Jurkat, Clone E6-1 (cell line): ENCODE measurements at regions not wholly inside any gene's neighbourhood (a gene's known extent, or its start where the extent isn't known, plus 50 kb on each side); places are given as distances from the start of the nearest gene placed in this dataset.
"Not testable (repeated sequence)": the region's sequence is repeated elsewhere in the genome, so short reads cannot be mapped to it uniquely, and the experiment has no call there.

Experiments
- DNase-seq: peaks from one replicate; pipeline ENCODE4 v3.0.0-alpha.2; 2011; ENCODE audit warnings: low read depth, low spot score
- H3K4me3 ChIP-seq: 2 replicates; pipeline ENCODE4 v1.5.1; 2011; ENCODE audit warnings: mild to moderate bottlenecking, low read length, control low read depth, moderate library complexity

DNA sequence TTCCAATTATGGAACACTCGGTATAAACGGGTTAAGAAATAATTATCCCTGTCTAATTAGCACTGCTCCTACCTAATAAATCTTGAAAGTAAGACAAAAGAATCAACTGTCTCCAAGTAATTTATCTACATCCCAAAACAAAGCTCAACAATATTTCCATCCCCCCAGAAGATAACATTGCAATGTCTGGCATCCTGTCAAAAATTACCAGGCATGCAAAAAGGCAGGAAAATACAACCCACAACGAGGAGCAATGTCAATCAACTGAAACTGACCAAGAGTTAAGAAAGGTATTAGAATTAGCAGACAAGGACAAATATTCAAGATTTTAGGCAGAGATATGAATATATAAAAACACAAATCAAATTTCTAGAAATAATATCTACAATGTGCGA lies 84.5 kb upstream of the SVIL start:
- no peak for DNase-seq
- H3K4me3 ChIP-seq, result no peak overlapping the region

DNA sequence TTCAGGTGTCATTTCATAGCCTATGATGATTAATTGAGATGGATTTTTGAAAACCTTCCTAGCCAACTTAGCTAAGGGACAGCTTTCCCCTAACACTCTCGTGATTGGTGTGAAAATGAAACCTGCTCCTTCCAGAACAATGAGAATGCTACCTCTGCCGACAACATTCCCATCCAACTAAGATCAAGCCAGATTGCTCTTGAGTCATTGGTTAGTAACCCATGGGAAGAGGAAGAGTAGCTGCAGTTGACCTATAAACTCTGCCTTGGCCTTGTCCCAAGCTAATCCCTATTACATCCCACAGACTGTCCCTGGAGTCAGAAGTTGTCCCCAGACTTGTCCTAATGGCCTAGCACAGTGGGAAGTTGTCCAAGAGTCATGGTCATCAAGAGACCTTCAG lies 80.5 kb upstream of the SVIL start:
- no peak for DNase-seq
- H3K4me3 ChIP-seq, result no peak overlapping the region

DNA sequence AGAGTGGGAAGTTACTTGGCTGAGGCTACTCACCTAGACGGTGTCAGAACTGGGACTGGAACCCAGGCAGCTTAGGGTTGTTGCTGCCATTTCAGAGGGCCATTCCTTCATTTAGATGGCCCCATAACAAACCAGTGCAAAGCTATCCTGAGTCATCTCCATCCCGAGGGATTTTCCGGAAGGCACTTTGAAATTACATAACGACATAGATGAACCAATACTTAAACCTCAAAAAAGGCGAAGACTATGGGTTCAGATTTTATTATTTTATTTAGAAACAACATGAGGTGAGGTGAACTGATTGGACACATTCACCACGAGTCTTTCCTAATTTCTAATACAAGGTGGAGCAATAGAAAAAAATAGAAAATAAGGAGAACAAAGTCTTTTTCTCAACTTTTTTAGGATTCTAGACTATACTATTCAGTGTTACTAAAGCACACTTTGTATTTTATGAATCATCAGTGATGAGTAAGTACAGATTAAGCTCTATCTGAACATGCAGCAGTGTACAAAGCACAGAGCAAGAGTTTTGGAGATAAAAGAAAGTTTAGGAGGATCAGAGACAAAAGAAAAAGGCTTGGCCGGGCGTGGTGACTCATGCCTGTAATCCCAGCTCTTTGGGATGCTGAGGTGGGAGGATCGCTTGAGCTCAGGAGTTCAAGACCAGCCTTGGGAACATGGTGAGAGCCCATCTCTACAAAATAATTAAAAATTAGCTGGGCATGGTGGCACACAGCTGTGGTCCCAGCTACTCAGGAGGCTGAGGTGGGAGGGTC lies 79.5 kb upstream of the SVIL start:
- no peak for DNase-seq
- no peak overlapping the region for H3K4me3 ChIP-seq

DNA sequence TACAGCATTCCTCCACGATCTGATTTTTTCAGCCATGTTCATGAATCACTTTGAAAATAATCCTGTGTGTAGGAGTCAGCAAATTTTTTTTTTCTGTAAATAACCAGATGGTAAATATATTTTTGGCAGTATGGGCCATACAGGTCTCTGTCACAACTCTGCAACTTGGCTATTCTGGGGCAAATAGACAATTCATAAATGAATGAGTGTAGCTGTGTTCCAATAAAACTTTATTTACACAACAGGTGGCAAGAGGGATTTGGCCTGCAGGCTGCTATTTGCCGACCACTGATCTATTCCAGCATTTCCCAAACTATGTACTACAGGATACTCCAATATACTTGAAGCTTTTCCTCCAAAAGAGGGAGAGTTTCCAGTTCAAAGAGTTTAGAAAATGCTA lies 78.7 kb upstream of the SVIL start:
- H3K4me3 ChIP-seq, result no peak overlapping the region
- no peak for DNase-seq

DNA sequence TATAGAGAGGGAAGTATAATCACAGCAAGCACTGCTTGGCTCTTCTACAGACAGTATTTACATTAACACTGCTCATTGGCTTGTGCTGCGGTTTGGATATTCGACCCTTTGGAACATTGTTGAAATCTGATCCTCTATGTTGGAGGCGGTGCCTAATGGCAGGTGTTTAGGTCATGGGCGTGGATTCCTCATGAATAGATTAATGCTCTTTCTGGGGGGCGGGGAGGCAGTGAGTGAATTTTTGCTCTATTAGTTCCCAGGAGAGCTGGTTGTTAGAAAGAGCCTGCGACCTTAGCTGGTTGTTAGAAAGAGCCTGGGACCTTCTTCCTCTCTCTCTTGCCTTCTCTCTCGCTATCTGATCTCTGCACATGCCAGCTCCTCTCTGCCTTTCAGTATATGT lies 77.3 kb upstream of the SVIL start:
- DNase-seq, result no peak

GRCh38 chr10:29710128-29710527 lies 75.4 kb upstream of the SVIL start:
- no peak overlapping the region for H3K4me3 ChIP-seq
- no peak for DNase-seq

More for the DNA sequence above, 77.3 kb upstream of the SVIL start:
- no peak overlapping the region for H3K4me3 ChIP-seq

DNA sequence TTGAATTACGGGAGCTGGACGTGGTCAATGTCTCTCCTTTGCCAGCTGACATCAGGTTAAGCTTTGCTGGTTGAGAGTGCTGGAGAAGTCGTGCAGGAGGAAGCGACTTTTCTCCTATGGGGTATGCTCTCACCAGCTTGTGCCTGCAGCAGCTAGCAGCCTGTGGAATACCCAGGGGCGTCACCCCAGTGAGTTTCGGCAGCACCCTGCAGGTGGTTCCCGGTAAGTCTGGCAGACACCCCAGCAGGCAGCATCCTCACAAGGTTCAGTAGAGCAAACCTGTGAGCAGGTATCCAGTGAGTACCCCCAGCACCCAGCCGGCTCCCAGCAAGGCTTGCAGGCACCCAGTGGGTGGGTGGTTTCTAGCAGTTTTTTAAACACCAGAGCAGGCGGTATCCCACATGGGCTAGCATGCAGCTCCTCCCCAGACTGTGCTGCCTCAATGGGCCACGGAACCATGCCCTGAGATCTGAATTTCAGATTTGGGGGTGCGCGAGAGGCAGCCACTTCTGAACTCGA lies 74.8 kb upstream of the SVIL start:
- DNase-seq, result no peak
- H3K4me3 ChIP-seq, result no peak overlapping the region

- H3K4me3 ChIP-seq, result no peak overlapping the region
- DNase-seq, result no peak
Measured at GRCh38 chr10:29703271-29703670, 68.5 kb upstream of the SVIL start.

DNA sequence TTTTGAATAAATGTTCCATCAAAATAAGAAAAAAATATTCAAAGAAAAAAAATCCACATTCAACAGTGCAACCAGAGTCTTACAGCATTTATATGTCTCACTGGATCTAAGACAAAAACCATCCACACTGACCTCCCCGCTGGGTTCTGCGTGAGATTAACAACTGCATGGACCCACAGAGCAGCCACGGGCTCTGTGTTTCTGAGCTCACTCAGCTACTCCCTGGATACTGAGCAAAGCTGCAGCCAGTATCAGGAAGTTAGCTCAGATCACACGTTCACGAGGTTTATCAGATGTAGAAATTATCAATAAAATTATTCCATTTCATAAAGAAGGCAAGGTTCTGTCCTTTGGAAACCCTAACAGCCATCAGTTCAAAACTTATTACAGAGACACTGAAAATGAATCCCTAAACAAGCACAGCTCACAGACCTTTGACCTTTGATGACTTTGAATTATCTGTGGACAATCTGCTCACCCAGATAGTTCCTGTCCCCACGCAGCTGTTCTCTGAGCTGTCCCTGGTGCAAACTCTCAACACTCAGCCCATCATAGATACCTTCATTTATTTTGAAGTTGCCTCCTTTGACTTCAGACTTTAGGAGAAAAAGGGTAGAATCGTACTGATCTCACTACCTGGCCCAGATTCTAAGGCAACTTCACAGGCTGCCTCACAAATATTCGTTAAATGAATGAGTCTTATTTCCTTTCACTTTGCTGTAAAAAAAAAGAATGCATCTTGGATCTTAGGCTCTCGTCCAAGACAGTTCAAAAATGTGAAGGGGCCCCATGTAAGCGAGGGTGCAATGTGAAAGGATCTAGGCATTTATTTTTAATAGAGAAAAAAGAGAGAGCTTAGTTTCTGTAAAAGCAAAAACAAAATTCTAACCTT lies 67.7 kb upstream of the SVIL start:
- H3K4me3 ChIP-seq, result no peak overlapping the region
- no peak for DNase-seq

GRCh38 chr10:29701306-29701705 lies 66.5 kb upstream of the SVIL start:
- DNase-seq, result no peak
- H3K4me3 ChIP-seq, result no peak overlapping the region

- H3K4me3 ChIP-seq, result no peak overlapping the region
- no peak for DNase-seq
Measured at GRCh38 chr10:29699621-29700020, 64.8 kb upstream of the SVIL start.

- no peak for DNase-seq
- no peak overlapping the region for H3K4me3 ChIP-seq
Measured at GRCh38 chr10:29698773-29699490, 64.2 kb upstream of the SVIL start.

- DNase-seq, H3K4me3 ChIP-seq: not testable (repeated sequence)
Measured at GRCh38 chr10:29696581-29696980, 61.8 kb upstream of the SVIL start.

DNA sequence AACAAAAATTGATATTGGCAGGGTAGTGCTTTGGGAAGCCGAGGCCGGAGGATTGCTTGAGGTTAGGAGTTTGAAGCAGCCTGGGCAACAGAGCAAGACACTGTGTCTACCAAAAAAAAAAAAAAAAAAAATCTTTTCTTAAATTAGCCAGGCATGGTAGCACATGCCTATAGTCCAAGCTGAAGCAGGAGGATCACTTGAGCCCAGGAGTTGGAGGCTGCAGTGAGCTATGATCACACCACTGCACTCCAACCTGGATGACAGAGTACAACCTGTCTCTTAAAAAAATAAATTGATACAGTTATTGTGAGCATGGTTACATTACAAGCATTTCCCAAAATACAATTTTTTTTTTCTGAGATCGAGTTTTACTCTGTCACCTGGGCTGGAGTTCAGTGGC lies 59.4 kb upstream of the SVIL start:
- no peak for DNase-seq
- no peak overlapping the region for H3K4me3 ChIP-seq

- DNase-seq, result no peak
- H3K4me3 ChIP-seq, result no peak overlapping the region
Measured at GRCh38 chr10:29692121-29692539, 57.4 kb upstream of the SVIL start.

DNA sequence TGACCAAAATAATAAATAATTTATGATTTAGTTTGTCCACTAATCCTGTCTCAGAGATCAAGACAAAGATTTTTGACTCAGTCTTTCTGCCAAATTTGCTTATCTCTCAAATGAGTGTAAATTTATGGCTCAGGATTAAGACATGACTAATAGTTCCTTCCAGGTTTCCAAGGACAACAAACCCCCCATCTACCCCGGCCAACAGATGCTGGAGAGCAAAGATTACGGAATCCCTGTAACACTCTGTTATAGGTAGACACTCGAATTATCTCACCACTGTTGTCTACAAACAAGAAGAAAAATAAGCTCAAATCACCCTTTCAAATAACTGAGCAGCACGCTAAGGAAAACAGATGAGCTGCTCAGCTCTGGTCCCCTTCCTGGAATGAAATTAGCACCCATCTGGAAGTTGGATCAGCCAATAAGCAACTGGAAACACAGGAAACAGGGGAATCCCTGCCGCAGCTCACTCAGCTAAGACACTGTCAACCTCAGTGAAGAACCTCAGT lies 56.8 kb upstream of the SVIL start:
- no peak overlapping the region for H3K4me3 ChIP-seq
- no peak for DNase-seq

- H3K4me3 ChIP-seq, result no peak overlapping the region
- no peak for DNase-seq
Measured at GRCh38 chr10:29689001-29689400, 54.2 kb upstream of the SVIL start.

GRCh38 chr10:29688230-29688661 lies 53.5 kb upstream of the SVIL start:
- no peak overlapping the region for H3K4me3 ChIP-seq
- DNase-seq, result no peak

GRCh38 chr10:29687421-29688164 lies 52.8 kb upstream of the SVIL start:
- H3K4me3 ChIP-seq, result no peak overlapping the region
- no peak for DNase-seq
